GM21786 (cell line): ENCODE measurements at regions not wholly inside any gene's neighbourhood (a gene's known extent, or its start where the extent isn't known, plus 50 kb on each side); places are given as distances from the start of the nearest gene placed in this dataset.
"Not testable (repeated sequence)": the region's sequence is repeated elsewhere in the genome, so short reads cannot be mapped to it uniquely, and the experiment has no call there.

ENCODE experiments used
- ATAC-seq: cut with Tn5 transposase; IDR thresholded peaks from one replicate; pipeline ENCODE4 v1.9.1; 2021; ENCODE audit not compliant: unreplicated experiment

GRCh38 chr1:170789063-170789462, 125.1 kb downstream of the PRRX1 start:
- ATAC-seq, result peak; percentile 70

GRCh38 chr1:170790175-170790574, 126.2 kb downstream of the PRRX1 start:
- ATAC-seq, result no peak

DNA sequence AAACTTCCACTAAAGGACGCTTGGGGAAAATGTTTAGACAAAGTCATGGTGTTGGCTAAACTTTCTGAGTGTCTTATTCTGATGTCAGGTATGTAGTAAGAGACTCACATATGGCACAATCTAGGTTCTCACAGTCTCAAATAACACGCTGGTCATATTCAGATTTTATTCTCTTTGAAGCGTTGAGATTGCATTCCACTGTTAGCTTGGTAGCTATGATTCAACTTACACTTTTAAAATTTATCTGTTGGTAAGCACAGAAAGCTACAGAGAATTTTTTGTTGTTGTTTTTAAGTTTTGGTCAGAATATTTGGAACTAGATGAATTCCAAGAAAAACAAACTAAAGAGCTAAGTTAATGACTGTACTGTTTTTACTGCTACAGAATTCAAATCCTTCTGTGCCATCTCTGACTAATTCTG, 126.7 kb downstream of the PRRX1 start:
- no peak for ATAC-seq

DNA sequence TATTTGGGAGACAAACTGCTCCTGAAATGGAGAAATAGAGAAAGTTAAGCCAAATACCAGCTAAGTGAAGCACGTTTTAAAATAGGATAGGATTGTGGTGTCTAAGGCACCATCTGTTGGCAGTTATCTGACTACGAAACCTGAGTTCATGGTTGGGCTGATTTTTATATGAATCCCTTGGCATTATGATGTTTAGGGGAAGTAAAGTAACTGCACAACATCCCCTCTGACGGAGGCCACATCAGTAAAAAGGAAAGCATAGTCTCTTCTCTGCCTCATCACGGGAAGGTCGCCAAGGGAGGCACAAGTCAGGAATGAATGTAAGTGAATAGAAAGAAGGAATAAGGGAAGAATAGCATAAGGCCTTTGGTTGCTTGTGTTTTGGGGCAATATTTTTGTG, 128.0 kb downstream of the PRRX1 start:
- ATAC-seq, result no peak

DNA sequence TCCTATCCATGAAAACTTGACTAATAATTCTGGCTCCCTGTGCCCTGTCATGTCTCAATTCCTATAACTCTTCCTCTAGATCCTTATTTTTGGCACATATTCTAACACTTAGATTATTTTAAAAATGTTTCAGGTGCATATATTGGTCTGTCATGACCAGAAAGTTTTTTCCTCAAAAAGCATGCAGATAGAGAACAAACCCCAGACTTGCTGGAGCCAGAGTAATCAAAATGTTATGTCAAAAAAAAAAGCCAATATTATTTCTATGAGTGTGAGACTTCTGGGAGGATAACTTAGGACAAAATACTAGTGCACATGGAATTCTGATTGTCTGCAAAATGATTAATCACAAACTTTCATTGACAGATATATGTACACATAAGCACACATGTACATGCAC, 135.1 kb upstream of the MROH9 start:
- no peak for ATAC-seq

GRCh38 chr1:170800812-170801211, 134.5 kb upstream of the MROH9 start:
- ATAC-seq, result no peak

DNA sequence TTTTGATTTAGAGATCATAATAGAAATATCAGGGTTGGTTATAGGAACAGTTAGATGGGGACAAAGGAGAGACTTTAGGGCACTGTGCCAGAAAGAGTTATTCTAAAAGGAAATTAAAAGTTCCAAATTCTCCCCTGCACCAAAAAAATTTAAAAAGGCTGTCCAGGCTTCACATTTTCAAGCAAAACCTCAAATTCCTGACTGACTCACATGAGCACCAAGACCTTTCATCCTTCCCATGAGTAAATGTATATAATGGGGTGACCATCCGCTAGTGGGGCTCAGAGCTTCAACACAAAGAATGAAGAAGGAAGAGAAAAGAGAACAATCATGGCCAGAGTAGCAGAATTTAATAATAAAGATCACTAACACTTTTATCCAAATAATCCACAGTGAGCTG, 131.6 kb upstream of the MROH9 start:
- ATAC-seq, result no peak

DNA sequence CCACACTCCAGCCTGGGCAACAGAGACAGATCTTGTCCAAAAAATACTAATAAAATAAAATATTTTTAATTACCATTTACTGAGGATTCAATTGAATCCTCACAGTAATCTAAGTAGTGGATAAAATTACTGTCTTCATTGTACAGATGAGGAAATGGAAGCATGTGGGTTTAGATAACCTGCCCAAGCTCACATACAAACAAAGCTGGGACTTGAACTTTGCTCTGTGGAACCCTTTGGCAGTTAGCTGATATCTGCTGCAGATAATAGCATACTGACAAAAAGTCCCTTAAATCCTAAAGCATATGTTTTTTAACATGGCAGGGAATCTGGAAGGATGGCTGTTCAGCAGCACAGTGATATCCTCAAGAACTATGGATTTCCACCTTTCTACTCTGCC, 130.9 kb upstream of the MROH9 start:
- ATAC-seq, result no peak

DNA sequence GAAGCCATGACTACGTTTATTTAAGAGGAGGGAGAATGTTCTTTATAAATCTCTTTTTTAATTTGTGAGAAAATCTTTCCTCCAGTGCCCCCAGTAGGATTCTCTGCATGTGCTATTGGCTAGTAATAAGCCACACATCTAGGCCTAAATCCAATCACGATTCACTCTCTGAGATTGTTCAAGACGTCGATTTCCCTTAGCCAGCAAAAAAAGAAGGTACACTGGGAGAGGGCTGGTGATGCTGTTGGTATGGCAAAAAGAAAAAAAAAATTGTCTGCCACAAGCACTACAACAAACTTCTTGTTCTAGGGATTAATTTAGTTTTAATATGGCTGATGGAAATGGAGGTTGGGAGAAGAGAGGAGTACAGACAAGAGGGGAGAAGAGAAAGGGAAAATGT, 130.5 kb upstream of the MROH9 start:
- no peak for ATAC-seq

DNA sequence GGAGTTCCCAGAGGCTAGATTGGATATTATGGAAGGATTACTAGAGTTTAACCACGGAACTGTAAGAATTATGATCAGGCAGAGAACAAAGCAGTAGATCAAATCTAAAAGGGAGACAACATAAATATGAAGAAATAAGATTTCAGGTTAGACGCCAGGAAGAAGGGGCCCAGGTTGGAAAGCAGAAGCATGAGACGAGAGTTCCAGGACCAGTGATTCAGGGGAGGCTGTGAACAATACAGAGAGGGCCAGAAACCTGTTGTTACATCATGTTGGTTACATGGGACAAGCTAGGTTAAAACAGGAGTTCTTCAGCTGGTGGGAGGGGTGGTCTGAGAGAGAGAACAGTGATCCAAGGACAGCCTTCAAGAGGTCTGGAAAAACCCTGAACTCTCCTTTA, 128.4 kb upstream of the MROH9 start:
- no peak for ATAC-seq

DNA sequence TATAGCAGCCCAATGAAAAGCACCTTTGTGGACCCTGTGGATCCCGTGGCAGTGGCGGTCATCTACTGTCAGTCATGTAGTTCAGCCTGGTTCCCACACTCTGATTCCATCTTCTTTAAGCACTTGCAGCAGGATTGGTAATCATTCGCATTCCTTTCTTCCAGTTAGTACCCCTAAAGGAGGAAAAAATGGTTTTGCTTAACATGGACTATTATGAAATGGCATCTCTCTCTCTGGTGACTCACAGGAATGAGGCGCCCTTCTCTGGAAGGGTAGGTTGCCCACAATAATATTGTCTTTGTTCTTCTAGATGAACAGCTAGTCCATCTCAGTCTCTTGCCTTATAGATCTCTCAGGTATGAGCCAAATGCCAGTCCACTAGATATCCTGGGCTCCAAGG, 127.9 kb upstream of the MROH9 start:
- ATAC-seq, result no peak

DNA sequence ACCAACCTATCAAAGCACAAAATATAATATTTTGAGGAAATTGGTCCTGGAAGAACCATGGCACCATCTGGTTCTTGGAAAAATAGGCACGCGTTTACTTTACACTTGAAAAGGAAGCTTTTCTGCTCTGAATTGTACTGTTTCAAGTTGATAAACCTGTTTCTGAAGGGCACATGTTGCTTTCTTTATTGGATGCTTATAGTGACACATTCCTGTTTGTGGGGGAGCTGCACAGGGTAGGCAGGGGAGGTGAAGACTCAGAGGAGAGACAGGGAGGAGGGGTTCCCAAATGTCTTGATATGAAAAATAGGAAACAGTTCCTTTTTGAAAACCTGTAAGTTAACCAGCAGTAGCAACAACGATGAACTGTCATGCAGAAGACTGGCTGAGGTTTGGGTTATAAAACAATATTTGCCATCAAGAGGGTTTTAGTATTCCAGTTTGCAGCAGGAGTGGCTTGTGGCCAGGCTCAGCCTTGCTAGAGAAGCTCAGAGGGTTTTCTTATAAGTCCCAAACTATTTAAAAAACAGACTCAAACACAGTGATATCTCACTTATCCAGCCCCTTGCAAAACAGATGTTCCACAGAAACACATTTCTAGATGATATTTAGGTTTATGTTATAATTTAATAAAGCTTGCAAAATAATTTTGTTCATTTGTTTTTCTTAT, 127.0 kb upstream of the MROH9 start:
- no peak for ATAC-seq

- not testable (repeated sequence) for ATAC-seq
These were observed 124.3 kb upstream of the MROH9 start for GRCh38 chr1:170811013-170811412.

DNA sequence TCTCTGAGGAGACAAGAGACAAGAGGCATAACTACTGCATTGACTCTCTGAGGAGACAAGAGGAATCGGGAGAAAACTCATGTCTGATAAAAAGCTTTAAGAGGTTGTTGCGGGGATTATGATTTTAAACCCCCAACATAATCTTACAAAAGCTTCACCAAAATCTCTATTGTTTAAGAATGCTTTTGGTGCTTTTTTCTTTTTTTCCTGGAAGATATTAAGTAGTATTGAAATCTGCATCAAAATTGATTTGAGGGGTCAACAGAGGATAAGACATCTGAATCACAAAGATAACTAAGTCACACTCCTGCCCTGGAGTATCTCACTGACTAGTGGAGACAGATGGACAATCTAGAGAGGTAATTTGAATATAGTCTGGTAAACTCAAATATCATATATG, 115.6 kb upstream of the MROH9 start:
- ATAC-seq, result no peak

- no peak for ATAC-seq
These were observed 112.2 kb upstream of the MROH9 start for GRCh38 chr1:170823120-170823519.

DNA sequence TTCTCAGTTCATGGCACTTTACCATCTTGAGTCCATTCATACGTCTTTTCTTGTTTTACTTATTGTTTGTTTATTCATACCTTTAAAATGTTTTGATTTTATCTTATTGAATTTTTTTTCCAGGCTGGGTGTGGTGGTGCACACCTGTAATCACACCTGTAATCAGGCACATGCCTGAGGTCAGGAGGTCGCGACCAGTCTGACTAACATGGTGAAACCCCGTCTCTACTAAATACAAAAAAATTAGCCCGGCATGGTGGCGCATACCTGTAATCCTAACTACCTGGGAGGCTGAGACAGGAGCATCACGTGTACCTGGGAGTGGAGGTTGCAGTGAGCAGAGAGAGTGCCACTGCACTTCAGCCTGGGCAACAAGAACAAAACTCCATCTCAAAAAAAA, 104.1 kb upstream of the MROH9 start:
- ATAC-seq, result no peak

DNA sequence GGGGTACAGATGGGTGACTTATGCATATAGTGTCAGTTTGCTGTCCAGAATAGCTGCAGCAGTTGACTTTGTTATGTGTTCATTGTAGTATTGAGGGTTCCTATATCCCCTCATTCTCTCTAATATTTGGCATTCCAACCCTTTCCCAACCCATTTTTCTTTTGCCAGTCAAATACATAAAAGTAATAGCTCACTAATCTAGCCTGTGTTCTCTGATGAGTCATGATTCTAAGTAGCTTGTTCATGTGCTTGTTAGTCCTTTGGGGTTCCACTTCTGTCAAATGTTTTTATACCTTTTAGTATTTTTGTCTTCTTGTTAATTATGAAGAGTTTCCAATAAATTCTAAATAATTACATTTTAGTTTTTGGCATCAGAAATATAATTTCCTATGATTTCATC, 99.2 kb upstream of the MROH9 start:
- ATAC-seq, result no peak

DNA sequence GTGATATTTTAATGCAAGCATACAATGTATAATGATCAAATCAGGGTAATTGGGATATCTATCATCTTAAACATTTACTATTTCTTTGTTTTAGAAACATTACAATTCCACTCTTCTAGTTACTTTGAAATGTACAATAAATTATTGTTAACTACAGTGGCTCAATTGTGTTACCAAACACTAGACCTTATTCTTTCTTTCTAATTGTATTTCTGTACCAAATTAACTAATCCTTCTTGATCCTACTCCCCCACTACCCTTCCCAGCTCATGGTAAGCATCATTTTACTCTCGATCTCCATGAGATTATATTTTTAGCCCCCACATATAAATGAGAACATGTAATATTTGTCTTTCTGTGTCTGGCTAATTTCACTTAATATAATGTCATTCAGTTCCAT, 95.0 kb upstream of the MROH9 start:
- ATAC-seq, result no peak

DNA sequence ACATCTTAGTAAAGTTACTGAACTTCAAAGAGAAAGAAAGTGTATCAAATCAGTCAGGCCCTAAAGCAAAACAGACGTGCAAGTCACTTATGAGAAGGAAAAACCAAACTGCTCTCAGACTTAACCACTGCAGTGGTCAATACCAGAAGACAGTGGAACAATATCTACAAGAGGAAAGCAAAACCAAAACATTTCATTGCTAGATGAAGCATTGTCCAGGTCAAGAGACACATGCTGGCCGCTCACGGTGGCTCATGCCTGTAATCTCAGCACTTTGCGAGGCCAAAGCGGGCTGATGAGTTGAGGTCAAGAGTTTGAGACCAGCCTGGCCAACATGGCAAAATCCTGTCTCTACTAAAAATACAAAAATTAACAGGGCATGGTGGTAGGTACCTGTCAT, 82.0 kb upstream of the MROH9 start:
- ATAC-seq, result peak; percentile 95

GRCh38 chr1:170853867-170854266, 81.5 kb upstream of the MROH9 start:
- no peak for ATAC-seq

- no peak for ATAC-seq
These were observed 80.7 kb upstream of the MROH9 start for GRCh38 chr1:170854677-170855076.

DNA sequence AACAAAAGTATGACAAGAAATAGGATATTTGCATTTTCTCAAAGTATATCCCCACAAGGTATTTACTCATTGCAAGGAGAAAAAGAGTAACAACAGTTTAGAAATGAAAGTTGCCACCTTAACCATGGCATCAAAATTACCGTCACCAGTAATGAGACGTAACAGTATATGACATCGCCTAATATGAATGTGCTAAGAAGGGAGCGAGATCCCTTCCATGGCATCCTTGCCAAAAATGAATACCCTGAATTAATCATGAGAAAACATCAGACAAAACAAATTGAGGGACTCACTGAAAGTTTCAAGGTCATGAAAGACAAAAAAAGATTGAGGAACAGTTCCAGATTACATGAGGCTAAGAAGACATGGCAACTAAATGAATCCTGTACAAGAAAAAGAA, 78.9 kb upstream of the MROH9 start:
- ATAC-seq, result no peak

DNA sequence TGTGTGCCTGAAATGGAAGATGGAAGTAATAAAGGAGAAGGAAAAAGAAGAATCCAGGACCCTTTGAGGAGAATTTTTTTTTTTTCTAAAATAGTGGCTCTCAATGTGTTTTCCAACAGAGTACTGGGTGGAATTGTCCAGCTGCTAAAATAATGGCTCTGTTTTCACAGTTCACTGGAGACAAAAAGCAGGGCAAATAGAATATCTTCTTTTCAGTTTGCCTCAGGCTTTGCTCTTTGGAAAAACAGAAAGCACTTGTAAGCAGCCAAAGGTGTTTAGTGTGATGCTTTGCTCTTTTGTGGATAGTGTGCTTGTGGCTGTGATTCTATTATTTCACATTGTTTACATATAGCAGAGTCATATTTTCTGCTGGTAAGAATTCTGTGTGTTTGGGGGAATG, 77.4 kb upstream of the MROH9 start:
- no peak for ATAC-seq

- ATAC-seq, result no peak
These were observed 71.7 kb upstream of the MROH9 start for GRCh38 chr1:170863621-170864020.
